ENCODE measurements at regions not wholly inside any gene's neighbourhood (a gene's known extent, or its start where the extent isn't known, plus 50 kb on each side); places are given as distances from the start of the nearest gene placed in this dataset.
"Not testable (repeated sequence)": the region's sequence is repeated elsewhere in the genome, so short reads cannot be mapped to it uniquely, and the experiment has no call there.

GRCh38 chr7:113548137-113548536, 370.7 kb downstream of the PPP1R3A start:
- Histone ChIP-seq H3K27me3 (no peaks in the 10 kb centered on the region), H3K27ac (no peak overlapping the region), H3K9me3 (no peaks in the 10 kb centered on the region), H3K4me1 (no peaks in the 10 kb centered on the region), H3K4me3 (no peak overlapping the region), H3K36me3 (no peaks in the 10 kb centered on the region)
- intact Hi-C loops (cut with DNase I; ENCODE audit: low total_unique reads): no loop called here
- no peak for DNase-seq (ENCODE audit: low spot score in 2 of 2)
- TF ChIP-seq POLR2AphosphoS5 (IDR thresholded peaks at IDR 0.05) (no peak), POLR2A (IDR thresholded peaks at IDR 0.05) (no peak), CTCF (IDR thresholded peaks at IDR 0.05) (no peak)

- H3K36me3 ChIP-seq: no peaks in the 10 kb centered on the region
- no peaks in the 10 kb centered on the region for H3K27me3 ChIP-seq
- no peak overlapping the region for H3K4me3 ChIP-seq
- TF ChIP-seq POLR2A (IDR thresholded peaks at IDR 0.05) (no peak), CTCF (IDR thresholded peaks at IDR 0.05) (no peak), POLR2AphosphoS5 (IDR thresholded peaks at IDR 0.05) (no peak)
- DNase-seq (ENCODE audit: low spot score in 2 of 2): no peak
- no peaks in the 10 kb centered on the region for H3K4me1 ChIP-seq
- intact Hi-C loops (cut with DNase I; ENCODE audit: low total_unique reads): no loop called here
- H3K9me3 ChIP-seq: no peaks in the 10 kb centered on the region
- H3K27ac ChIP-seq: no peak overlapping the region
Measured at GRCh38 chr7:113521468-113521867, 397.3 kb downstream of the PPP1R3A start.

GRCh38 chr7:113519472-113519871, 399.3 kb downstream of the PPP1R3A start:
- Histone ChIP-seq H3K27me3 (no peaks in the 10 kb centered on the region), H3K4me1 (no peaks in the 10 kb centered on the region), H3K9me3 (no peaks in the 10 kb centered on the region), H3K27ac (no peak overlapping the region), H3K4me3 (no peak overlapping the region), H3K36me3 (no peaks in the 10 kb centered on the region)
- TF ChIP-seq POLR2AphosphoS5 (IDR thresholded peaks at IDR 0.05) (no peak), CTCF (IDR thresholded peaks at IDR 0.05) (no peak), POLR2A (IDR thresholded peaks at IDR 0.05) (no peak)
- intact Hi-C loops (cut with DNase I; ENCODE audit: low total_unique reads): no loop called here
- no peak for DNase-seq (ENCODE audit: low spot score in 2 of 2)

- no peak overlapping the region for H3K4me3 ChIP-seq
- no peaks in the 10 kb centered on the region for H3K4me1 ChIP-seq
- H3K27me3 ChIP-seq: no peaks in the 10 kb centered on the region
- no peak overlapping the region for H3K27ac ChIP-seq
- no peaks in the 10 kb centered on the region for H3K36me3 ChIP-seq
- TF ChIP-seq POLR2A (IDR thresholded peaks at IDR 0.05): no peak
- intact Hi-C loops (cut with DNase I; ENCODE audit: low total_unique reads): no loop called here
- DNase-seq (ENCODE audit: low spot score in 2 of 2): no peak
- H3K9me3 ChIP-seq: peaks cover 0 to 6% of the 10 kb centered on the region in 2 donors
Measured at GRCh38 chr7:113504691-113505090, 386.3 kb upstream of the SMIM30 start.

- Histone ChIP-seq H3K4me1 (no peaks in the 10 kb centered on the region), H3K27ac (no peak overlapping the region), H3K9me3 (peaks cover 0 to 6% of the 10 kb centered on the region in 2 donors), H3K4me3 (no peak overlapping the region), H3K27me3 (no peaks in the 10 kb centered on the region), H3K36me3 (no peaks in the 10 kb centered on the region)
- TF ChIP-seq POLR2AphosphoS5 (IDR thresholded peaks at IDR 0.05) (no peak), POLR2A (IDR thresholded peaks at IDR 0.05) (no peak), CTCF (IDR thresholded peaks at IDR 0.05) (no peak)
- DNase-seq (ENCODE audit: low spot score in 2 of 2): no peak
- intact Hi-C loops (cut with DNase I; ENCODE audit: low total_unique reads): no loop called here
Measured at GRCh38 chr7:113504142-113504541, 385.8 kb upstream of the SMIM30 start.

- H3K27me3 ChIP-seq; H3K4me3 ChIP-seq; intact Hi-C loops (cut with DNase I; ENCODE audit: low total_unique reads); H3K4me1 ChIP-seq; H3K36me3 ChIP-seq; H3K27ac ChIP-seq; DNase-seq (ENCODE audit: low spot score in 2 of 2); H3K9me3 ChIP-seq: not testable (repeated sequence)
Measured at GRCh38 chr7:113496586-113496985, 378.2 kb upstream of the SMIM30 start.

- H3K4me1 ChIP-seq; H3K9me3 ChIP-seq; H3K4me3 ChIP-seq; intact Hi-C loops (cut with DNase I; ENCODE audit: low total_unique reads); H3K27ac ChIP-seq; DNase-seq (ENCODE audit: low spot score in 2 of 2); H3K36me3 ChIP-seq; H3K27me3 ChIP-seq: not testable (repeated sequence)
Measured at GRCh38 chr7:113494797-113495566, 376.6 kb upstream of the SMIM30 start.

Measured in breast epithelium (tissue), 4 donors.